ENCODE measurements at regions not wholly inside any gene's neighbourhood (a gene's known extent, or its start where the extent isn't known, plus 50 kb on each side); places are given as distances from the start of the nearest gene placed in this dataset.

GRCh38 chr13:37295071-37295470 is 189.6 kb upstream of the CSNK1A1L start:
- DNase-seq: no peak
- Mint-ChIP-seq H3K27me3 (ENCODE audit: insufficient read depth, unreplicated experiment) (peaks cover 14% of the 10 kb centered on the region), H3K36me3 (ENCODE audit: insufficient read depth, unreplicated experiment) (no peaks in the 10 kb centered on the region), H3K4me1 (ENCODE audit: low read depth, unreplicated experiment) (no peaks in the 10 kb centered on the region), H3K4me3 (ENCODE audit: unreplicated experiment) (no peak overlapping the region), H3K9me3 (ENCODE audit: unreplicated experiment) (no peaks in the 10 kb centered on the region), H3K27ac (ENCODE audit: unreplicated experiment) (no peak overlapping the region)
- H3K4me1 ChIP-seq: no peaks in the 10 kb centered on the region
- H3K36me3 ChIP-seq (ENCODE audit: control insufficient read depth, insufficient read depth, low read length): no peaks in the 10 kb centered on the region
- intact Hi-C loops (cut with micrococcal nuclease; ENCODE audit: unreplicated experiment): no loop called here
- no peak overlapping the region for H3K4me3 ChIP-seq (ENCODE audit: low read depth, low read length)
- no peaks in the 10 kb centered on the region for H3K9me3 ChIP-seq
- no peak for TF ChIP-seq CTCF (IDR thresholded peaks at IDR 0.05; ENCODE audit: insufficient read depth in 1 of 2, low read depth in 1 of 2, low read length in 1 of 2, severe bottlenecking in 1 of 2, unreplicated experiment in 1 of 2)
- ChIA-PET CTCF (no interaction called here), POLR2A (no interaction called here)
- BruUV-seq (replicated peaks): no TSS peak
- no peaks in the 10 kb centered on the region for H3K27me3 ChIP-seq (replicated peaks; ENCODE audit: control insufficient read depth, insufficient read depth, low read length)

GRCh38 chr13:37294472-37294871 is 189.0 kb upstream of the CSNK1A1L start:
- BruUV-seq (replicated peaks): no TSS peak
- H3K36me3 ChIP-seq (ENCODE audit: control insufficient read depth, insufficient read depth, low read length): no peaks in the 10 kb centered on the region
- H3K9me3 Mint-ChIP-seq (ENCODE audit: unreplicated experiment): no peaks in the 10 kb centered on the region
- H3K4me1 Mint-ChIP-seq (ENCODE audit: low read depth, unreplicated experiment): no peaks in the 10 kb centered on the region
- TF ChIP-seq CTCF (IDR thresholded peaks at IDR 0.05; ENCODE audit: insufficient read depth in 1 of 2, low read depth in 1 of 2, low read length in 1 of 2, severe bottlenecking in 1 of 2, unreplicated experiment in 1 of 2): no peak
- no peak overlapping the region for H3K27ac Mint-ChIP-seq (ENCODE audit: unreplicated experiment)
- no peaks in the 10 kb centered on the region for H3K9me3 ChIP-seq
- peaks cover 14% of the 10 kb centered on the region for H3K27me3 Mint-ChIP-seq (ENCODE audit: insufficient read depth, unreplicated experiment)
- POLR2A ChIA-PET: no interaction called here
- CTCF ChIA-PET: no interaction called here
- no peak overlapping the region for H3K4me3 Mint-ChIP-seq (ENCODE audit: unreplicated experiment)
- no peaks in the 10 kb centered on the region for H3K4me1 ChIP-seq
- DNase-seq: no peak
- intact Hi-C loops (cut with micrococcal nuclease; ENCODE audit: unreplicated experiment): no loop called here
- H3K36me3 Mint-ChIP-seq (ENCODE audit: insufficient read depth, unreplicated experiment): no peaks in the 10 kb centered on the region
- no peak overlapping the region for H3K4me3 ChIP-seq (ENCODE audit: low read depth, low read length)
- no peaks in the 10 kb centered on the region for H3K27me3 ChIP-seq (replicated peaks; ENCODE audit: control insufficient read depth, insufficient read depth, low read length)

- Mint-ChIP-seq H3K4me1 (ENCODE audit: low read depth, unreplicated experiment) (no peaks in the 10 kb centered on the region), H3K4me3 (ENCODE audit: unreplicated experiment) (no peak overlapping the region), H3K27me3 (ENCODE audit: insufficient read depth, unreplicated experiment) (peaks cover 17% of the 10 kb centered on the region), H3K36me3 (ENCODE audit: insufficient read depth, unreplicated experiment) (no peaks in the 10 kb centered on the region), H3K27ac (ENCODE audit: unreplicated experiment) (no peak overlapping the region), H3K9me3 (ENCODE audit: unreplicated experiment) (no peaks in the 10 kb centered on the region)
- Histone ChIP-seq H3K9me3 (no peaks in the 10 kb centered on the region), H3K27me3 (replicated peaks; ENCODE audit: control insufficient read depth, insufficient read depth, low read length) (no peaks in the 10 kb centered on the region), H3K4me1 (no peaks in the 10 kb centered on the region), H3K36me3 (ENCODE audit: control insufficient read depth, insufficient read depth, low read length) (no peaks in the 10 kb centered on the region), H3K4me3 (ENCODE audit: low read depth, low read length) (no peak overlapping the region)
- no TSS peak for BruUV-seq (replicated peaks)
- ChIA-PET POLR2A (no interaction called here), CTCF (no interaction called here)
- DNase-seq: no peak
- no peak for TF ChIP-seq CTCF (IDR thresholded peaks at IDR 0.05; ENCODE audit: insufficient read depth in 1 of 2, low read depth in 1 of 2, low read length in 1 of 2, severe bottlenecking in 1 of 2, unreplicated experiment in 1 of 2)
- intact Hi-C loops (cut with micrococcal nuclease; ENCODE audit: unreplicated experiment): no loop called here
Measured at GRCh38 chr13:37293295-37293694, 187.8 kb upstream of the CSNK1A1L start.

All from Caco-2 (cell line).